Pancreas (tissue), 10 donors: ENCODE measurements at regions not wholly inside any gene's neighbourhood (a gene's known extent, or its start where the extent isn't known, plus 50 kb on each side); places are given as distances from the start of the nearest gene placed in this dataset.

ENCODE experiments used
- ATAC-seq, 4 donors: fragments of 200-7000 bp; cut with Tn5 transposase; one replicate each; pipeline versions ENCODE4 v1.8.0 to v1.9.1; 2020; ENCODE audit warnings: mild to moderate bottlenecking in 4 of 4, moderate library complexity in 4 of 4
- DNase-seq, 6 donors: peaks; one replicate each; pipeline ENCODE4 v3.0.0-alpha.2; 2020
- FAIRE-seq: peaks from 2 replicates; lab custom pipeline; 2012; peaks lifted over from hg19 to GRCh38; lab: Jason Lieb, UNC
- H3K27ac ChIP-seq, 4 donors: fragments of 200-600 bp; sonication (generic); 1 replicate in 3 of 4; 2 replicates in 1 of 4; pipeline versions ENCODE4 v1.5.0 to v1.8.0; 2020
- H3K27me3 ChIP-seq, 4 donors: fragments of 200-600 bp; one replicate each; pipeline ENCODE4 v1.8.0; 2021
- H3K36me3 ChIP-seq, 3 donors: fragments of 200-600 bp; sonication (generic) in 1 of 3; one replicate each; pipeline versions ENCODE4 v1.5.0 to v1.8.0; 2020 to 2021
- H3K4me1 ChIP-seq, 3 donors: fragments of 200-600 bp; one replicate each; pipeline ENCODE4 v1.8.0; 2021
- H3K4me3 ChIP-seq, 4 donors: fragments of 200-600 bp; sonication (generic) in 2 of 4; one replicate each; pipeline versions ENCODE4 v1.5.0 to v1.8.0; 2020 to 2021
- H3K9me3 ChIP-seq, 4 donors: fragments of 200-600 bp; one replicate each; pipeline ENCODE4 v1.8.0; 2021
- WGBS, 2 donors: extraction: QIAGEN DNeasy Blood & Tissue Kit; methylation state at CpG; one replicate each; pipeline ENCODE4 v1.1.7; 2013; 5-methylcytosine and 5-hydroxymethylcytosine counted together
- intact Hi-C, 3 donors: fragments of 100-400 bp; cut with DNase I; formaldehyde crosslinking; loops; one replicate each; pipeline versions ENCODE4 v1.11.1 to v1.14.2; 2022
- TF ChIP-seq, protein P1 (sequence below), 4 donors: fragments of 200-600 bp; sonication (generic) in 3 of 4; IDR thresholded peaks; one replicate each; pipeline versions ENCODE4 v1.5.0 to v1.8.0; 2021; ENCODE audit warnings: antibody characterized with exemption in 4 of 4
- donor health status: healthy with polysubstance abuse.
- donor health status: DM: no; HTN: no; CAD: no; lungs with moderate emphysema.
- donor health status: DM: no; HTN: no; CAD: no.
- donor health status: control.
- donor health status: control.
- donor health status: Bipolar disorder and iron deficiency.
- donor health status: DM: yes; HTN: yes; CAD: no.
- donor health status: DM: no; HTN: no; CAD: no.
- donor health status: DM: no; HTN: no; CAD: no.
- donor health status: DM: yes; HTN: yes; CAD: no.

DNA sequence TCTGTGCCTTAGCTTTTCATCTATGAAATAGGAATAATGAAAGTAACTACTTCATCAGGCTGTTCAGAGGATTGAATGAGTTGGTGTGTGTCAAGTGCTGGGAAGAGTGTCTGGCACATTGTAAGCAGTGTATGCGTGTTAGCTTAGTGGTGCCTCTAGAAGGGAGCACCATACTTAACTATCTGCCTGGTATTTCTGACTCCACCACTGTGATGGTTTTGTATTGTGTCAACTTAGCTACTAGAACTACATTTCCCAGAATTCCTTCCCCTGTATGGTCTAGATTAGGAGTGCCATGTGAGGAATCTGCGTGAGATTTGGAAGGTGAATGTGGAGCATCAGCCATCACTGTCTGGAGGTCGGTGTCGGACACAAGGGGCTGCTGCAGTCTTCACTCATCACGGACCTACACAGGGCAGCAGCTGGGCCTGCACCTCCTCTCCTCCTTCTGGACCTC is 115.4 kb upstream of the GALNT15 start:
- no peak overlapping the region for H3K4me3 ChIP-seq
- no peak for FAIRE-seq
- H3K9me3 ChIP-seq = no peaks in the 10 kb centered on the region
- no peak overlapping the region for H3K27ac ChIP-seq
- no peaks in the 10 kb centered on the region for H3K4me1 ChIP-seq
- intact Hi-C loops = loop anchor here in 2 of 3 donors (10.0 kb wide), 2 partner anchors 116 to 186 kb away; partner anchors contain the start of gene GALNT15 (in 1 of the 2)
- no peaks in the 10 kb centered on the region for H3K36me3 ChIP-seq
- TF ChIP-seq, protein P1, sequence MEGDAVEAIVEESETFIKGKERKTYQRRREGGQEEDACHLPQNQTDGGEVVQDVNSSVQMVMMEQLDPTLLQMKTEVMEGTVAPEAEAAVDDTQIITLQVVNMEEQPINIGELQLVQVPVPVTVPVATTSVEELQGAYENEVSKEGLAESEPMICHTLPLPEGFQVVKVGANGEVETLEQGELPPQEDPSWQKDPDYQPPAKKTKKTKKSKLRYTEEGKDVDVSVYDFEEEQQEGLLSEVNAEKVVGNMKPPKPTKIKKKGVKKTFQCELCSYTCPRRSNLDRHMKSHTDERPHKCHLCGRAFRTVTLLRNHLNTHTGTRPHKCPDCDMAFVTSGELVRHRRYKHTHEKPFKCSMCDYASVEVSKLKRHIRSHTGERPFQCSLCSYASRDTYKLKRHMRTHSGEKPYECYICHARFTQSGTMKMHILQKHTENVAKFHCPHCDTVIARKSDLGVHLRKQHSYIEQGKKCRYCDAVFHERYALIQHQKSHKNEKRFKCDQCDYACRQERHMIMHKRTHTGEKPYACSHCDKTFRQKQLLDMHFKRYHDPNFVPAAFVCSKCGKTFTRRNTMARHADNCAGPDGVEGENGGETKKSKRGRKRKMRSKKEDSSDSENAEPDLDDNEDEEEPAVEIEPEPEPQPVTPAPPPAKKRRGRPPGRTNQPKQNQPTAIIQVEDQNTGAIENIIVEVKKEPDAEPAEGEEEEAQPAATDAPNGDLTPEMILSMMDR (IDR thresholded peaks at IDR 0.05) = no peak
- DNase-seq = no peak
- ATAC-seq = no peak
- 87 to 94% methylated on average over 5 of the region's 5 CpGs for WGBS, 2 donors
- no peaks in the 10 kb centered on the region for H3K27me3 ChIP-seq

DNA sequence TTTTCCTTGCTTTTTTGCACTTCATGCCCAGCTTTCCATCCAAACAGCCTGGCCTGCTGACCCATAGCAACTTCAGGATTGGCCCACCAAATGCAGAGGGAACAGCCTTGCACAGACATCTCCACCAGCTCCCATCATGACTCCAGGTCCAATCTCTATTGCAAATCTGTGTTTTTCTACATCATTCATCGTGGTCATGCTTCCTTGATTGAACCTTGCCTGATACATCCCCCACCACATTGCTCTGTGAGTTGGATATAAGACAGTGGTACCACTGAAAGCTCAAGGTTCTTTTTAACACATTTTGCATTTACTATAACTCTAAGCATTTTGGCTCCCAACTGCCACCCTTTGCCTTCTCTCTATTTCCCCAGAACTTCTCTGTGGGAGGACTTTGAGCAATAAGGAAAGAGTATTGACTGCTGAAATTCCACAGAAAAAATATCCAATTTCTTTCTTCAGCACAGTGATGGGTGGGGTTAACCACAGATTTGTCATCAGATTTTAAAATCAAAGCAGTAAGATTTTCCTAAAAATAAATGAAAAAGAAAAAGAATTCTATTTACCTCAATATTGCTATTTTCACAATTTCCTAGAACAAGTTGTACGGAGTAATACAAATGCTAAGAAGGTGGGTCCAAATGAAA is 114.6 kb upstream of the GALNT15 start:
- Histone ChIP-seq H3K27ac (no peak overlapping the region), H3K27me3 (no peaks in the 10 kb centered on the region), H3K9me3 (no peaks in the 10 kb centered on the region), H3K4me1 (no peaks in the 10 kb centered on the region), H3K36me3 (no peaks in the 10 kb centered on the region), H3K4me3 (no peak overlapping the region)
- intact Hi-C loops = loop anchor here in 2 of 3 donors (10.0 kb wide), 3 partner anchors 65 to 185 kb away; partner anchors contain the start of gene GALNT15 (in 1 of the 2)
- no peak for FAIRE-seq
- no peak for DNase-seq
- 77 to 91% methylated on average over 2 of the region's 2 CpGs for WGBS, 2 donors
- ATAC-seq = peak in 1 of 4 donors; percentile 8
- TF ChIP-seq, protein P1 (IDR thresholded peaks at IDR 0.05) = no peak

DNA sequence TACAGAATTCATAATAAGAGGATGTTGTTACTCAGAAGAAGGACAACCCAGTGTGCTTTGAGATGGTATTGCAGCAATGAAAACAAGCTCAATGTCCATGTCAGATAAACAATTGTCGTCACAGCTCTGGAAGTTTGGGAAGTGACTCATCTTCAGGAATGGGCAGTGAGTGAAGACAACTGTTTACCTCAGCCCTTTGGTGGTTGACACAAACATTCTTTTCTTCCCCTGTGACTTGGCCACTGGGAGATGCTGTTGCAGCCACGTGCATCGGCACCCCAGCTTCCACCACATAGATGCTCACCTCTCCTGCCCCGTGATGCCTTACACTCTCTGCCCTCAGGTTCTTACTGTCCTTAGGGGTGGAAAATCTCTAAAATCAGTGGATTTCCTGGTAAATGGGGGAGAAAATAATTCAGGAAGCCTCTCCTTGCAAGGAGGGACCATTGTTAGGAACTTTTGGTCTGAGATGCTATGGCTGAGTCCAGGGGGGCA is 114.1 kb upstream of the GALNT15 start:
- DNase-seq = no peak
- 66 to 69% methylated on average over 4 of the region's 4 CpGs for WGBS, 2 donors
- intact Hi-C loops = loop anchor here in 1 of 3 donors (10.0 kb wide), 1 partner anchor 64 kb away; no protein-coding TSS in a partner anchor
- ATAC-seq = peak in 3 of 4 donors; percentile 59 to 63 (median 61)
- H3K27ac ChIP-seq = peak overlapping the region in 2 of 4 donors; percentile 38 to 57
- no peaks in the 10 kb centered on the region for H3K27me3 ChIP-seq
- FAIRE-seq = no peak
- H3K36me3 ChIP-seq = no peaks in the 10 kb centered on the region
- TF ChIP-seq, protein P1 (IDR thresholded peaks at IDR 0.05) = no peak
- no peak overlapping the region for H3K4me3 ChIP-seq
- H3K9me3 ChIP-seq = no peaks in the 10 kb centered on the region
- H3K4me1 ChIP-seq = no peaks in the 10 kb centered on the region

DNA sequence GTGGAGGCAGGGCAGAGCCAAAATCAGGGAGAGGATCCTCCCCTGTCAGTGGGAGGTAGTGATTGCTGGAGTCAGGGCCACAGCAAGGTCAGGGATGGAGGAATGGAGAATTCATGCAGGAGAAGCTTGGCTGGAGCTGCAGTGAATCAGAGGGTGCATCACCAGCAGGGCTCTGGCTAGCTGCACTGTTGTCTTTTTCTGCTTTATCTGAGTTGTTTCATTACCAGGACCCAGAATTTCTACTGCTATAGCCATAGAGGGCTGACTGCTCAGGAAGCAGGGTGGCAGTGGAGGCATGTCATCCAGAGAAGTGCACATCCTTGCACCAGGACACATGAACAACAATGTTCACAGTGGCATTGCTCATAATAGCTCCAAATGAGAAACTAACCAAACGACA is 113.5 kb upstream of the GALNT15 start:
- H3K4me3 ChIP-seq = no peak overlapping the region
- H3K9me3 ChIP-seq = no peaks in the 10 kb centered on the region
- 75 to 83% methylated on average over 1 of the region's 1 CpG for WGBS, 2 donors
- intact Hi-C loops = loop anchor here in 1 of 3 donors (10.0 kb wide), 1 partner anchor 64 kb away; no protein-coding TSS in a partner anchor
- DNase-seq (no peak), ATAC-seq (peak in 3 of 4 donors; percentile 51 to 65 (median 64)), FAIRE-seq (no peak)
- TF ChIP-seq, protein P1 (IDR thresholded peaks at IDR 0.05) = no peak
- H3K27ac ChIP-seq = peak overlapping the region in 2 of 4 donors; percentile 38 to 57
- no peaks in the 10 kb centered on the region for H3K36me3 ChIP-seq
- H3K4me1 ChIP-seq = no peaks in the 10 kb centered on the region
- no peaks in the 10 kb centered on the region for H3K27me3 ChIP-seq

DNA sequence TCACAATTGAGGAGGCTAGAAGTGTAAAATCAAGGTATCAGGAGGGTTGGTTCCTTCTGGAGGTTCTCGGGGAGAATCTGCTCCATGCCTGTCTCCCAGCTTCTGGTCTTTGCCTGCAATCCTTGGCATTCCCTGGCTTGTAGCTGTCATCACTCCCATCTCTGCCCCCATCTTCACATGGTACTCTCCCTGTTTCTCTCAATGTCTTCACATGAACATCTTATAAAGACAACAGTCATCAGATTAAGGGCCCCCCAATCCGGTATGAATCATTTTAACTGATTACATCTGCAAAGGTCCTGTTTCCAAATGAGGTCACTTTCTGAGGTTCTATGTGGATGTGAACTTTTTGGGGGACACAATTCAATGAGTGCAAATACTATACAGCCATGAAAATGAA is 113.0 kb upstream of the GALNT15 start:
- H3K27me3 ChIP-seq = no peaks in the 10 kb centered on the region
- intact Hi-C loops = loop anchor here in 1 of 3 donors (10.0 kb wide), 1 partner anchor 63 kb away; no protein-coding TSS in a partner anchor
- no peak overlapping the region for H3K4me3 ChIP-seq
- 90 to 97% methylated on average over 2 of the region's 2 CpGs for WGBS, 2 donors
- no peak overlapping the region for H3K27ac ChIP-seq
- no peaks in the 10 kb centered on the region for H3K9me3 ChIP-seq
- no peaks in the 10 kb centered on the region for H3K36me3 ChIP-seq
- no peak for FAIRE-seq
- no peak for ATAC-seq
- DNase-seq = no peak
- no peaks in the 10 kb centered on the region for H3K4me1 ChIP-seq
- TF ChIP-seq, protein P1 (IDR thresholded peaks at IDR 0.05) = no peak
